ENCODE measurements at regions not wholly inside any gene's neighbourhood (a gene's known extent, or its start where the extent isn't known, plus 50 kb on each side); places are given as distances from the start of the nearest gene placed in this dataset.
"Not testable (repeated sequence)": the region's sequence is repeated elsewhere in the genome, so short reads cannot be mapped to it uniquely, and the experiment has no call there.

- peak in 1 of 5 donors; percentile 18 for DNase-seq
Measured at GRCh38 chr3:27661797-27662196, 60.3 kb downstream of the EOMES start.

DNA sequence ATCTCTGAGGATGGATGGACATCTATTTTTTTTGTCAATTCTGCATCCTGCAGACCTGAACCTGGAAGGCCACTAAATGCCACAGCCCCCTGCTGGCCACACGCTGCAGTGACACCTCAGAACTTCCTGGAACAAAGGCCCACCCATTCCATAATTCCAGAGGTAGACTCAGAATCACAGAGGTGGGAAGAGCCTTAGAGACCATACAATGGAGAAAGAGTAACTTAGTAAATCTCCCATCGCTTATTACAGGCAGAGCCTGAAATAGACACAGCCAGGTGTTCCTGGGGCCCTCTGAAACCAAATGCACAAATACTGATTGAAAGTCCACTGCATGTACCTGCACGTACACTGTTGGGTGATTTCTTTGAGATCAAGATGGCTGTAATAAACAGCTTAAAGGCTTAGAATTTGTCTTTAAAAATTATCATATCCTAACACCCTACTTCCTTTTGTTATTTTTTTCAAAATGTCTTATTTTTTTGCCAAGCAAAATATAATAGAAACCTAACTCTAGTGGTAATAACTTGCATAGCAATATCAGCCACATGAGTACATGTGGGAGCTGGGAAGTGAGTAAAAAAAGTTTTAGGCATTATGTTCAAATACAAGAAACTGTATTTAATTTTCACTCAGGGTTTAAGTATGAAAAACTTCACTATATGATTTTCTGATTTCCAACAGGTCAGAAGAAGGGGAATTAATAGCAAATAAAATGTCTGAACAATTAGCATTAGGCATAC is 62.7 kb downstream of the EOMES start:
- peak; percentile 11 to 33 (median 22) for DNase-seq

DNA sequence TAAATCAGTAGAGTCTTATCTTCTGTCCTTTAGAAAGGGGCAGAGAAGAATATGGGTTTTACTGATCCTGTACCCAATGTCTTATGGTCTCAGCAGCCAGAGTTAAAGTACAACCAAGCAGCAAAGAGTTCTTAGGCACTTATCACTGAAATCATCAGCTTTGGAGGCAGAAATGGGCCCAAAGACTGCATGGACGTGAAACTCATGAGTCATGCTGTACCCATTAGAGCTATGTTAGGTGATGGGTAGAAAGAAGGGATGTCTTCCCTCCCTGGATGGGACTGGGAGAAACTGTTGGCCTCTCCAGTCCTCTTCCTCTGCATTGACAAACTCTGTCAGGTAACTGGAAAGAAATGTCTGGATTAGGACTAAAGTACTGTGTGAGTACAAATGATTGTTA is 63.4 kb downstream of the EOMES start:
- DNase-seq: no peak

- no peak for DNase-seq
Measured at GRCh38 chr3:27657871-27658270, 64.3 kb downstream of the EOMES start.

DNA sequence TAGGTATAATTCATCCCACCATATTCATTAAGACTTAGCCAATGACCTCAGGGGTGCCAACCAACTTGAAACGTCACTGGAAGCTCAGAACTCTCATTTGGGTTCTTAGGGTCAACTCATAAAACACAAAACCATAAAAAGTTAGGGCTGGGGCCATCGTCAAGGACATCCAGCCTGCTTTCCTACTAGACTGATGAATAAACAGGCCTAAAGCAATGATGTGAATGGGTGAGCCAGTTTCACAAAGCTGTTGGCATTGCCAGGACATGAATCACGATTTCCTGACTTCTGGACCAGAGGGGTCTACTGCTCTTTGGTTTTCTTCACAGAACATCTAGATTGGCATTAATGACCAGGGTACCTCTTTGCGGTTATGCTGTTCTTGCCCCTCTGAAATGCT is 64.7 kb downstream of the EOMES start:
- DNase-seq: no peak

GRCh38 chr3:27656790-27657189 is 65.3 kb downstream of the EOMES start:
- no peak for DNase-seq

GRCh38 chr3:27655547-27655946 is 66.6 kb downstream of the EOMES start:
- no peak for DNase-seq

DNA sequence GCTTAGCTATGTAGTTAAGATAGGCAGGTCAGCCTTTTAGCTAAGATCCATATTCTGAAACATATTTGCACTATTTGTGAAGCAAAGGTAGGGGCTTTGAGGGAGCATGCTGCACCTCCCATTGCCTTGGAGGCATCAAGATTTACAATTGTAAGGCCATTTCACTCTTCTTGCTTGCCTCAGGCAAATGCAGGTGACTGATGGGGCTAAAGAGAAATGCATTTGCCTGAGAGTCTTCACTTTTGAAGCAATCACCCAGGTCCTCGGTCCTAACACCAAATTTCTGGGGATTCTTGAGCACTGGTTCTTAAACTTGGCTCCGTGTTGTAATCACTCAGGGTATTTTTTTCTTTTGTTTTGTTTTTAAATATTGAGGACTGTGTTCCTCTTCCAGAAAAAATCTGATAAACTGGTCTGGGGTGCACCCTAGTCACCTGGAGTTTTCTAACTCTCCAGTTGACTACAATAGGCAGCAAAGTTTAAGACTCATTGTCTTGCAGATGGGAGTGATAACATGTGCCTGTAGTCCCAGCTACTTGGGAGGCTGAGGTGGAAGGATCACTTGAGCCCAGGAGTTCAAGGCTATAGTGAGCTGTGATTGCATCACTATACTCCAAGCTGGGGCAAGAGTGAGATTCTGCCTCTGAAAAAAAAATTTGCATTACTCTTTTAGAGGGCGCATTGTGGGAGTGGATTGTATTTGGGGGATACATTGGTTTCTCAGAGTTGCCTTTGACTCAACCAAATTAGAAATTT is 68.1 kb downstream of the EOMES start:
- no peak for DNase-seq

DNA sequence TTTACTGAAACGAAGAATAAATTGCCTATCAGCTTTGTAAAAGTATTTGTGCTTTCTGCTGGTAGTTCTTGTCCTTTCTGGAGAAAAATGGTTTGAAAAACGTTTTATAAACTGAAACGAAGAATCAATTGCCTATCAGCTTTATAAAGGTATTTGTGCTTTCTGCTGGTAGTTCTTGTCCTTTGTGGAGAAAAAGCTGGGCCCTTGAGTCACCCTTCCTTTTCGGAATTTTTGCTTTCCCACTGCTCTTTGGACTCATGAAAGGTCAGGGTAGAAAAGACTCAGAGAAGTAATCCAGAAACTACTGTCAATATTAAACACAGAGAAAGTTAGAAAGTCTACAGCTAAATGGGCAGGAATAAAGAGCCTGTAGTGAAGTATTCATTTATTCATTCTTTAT is 72.8 kb downstream of the EOMES start:
- DNase-seq: no peak

GRCh38 chr3:27646896-27647295 is 75.2 kb downstream of the EOMES start:
- no peak for DNase-seq

DNA sequence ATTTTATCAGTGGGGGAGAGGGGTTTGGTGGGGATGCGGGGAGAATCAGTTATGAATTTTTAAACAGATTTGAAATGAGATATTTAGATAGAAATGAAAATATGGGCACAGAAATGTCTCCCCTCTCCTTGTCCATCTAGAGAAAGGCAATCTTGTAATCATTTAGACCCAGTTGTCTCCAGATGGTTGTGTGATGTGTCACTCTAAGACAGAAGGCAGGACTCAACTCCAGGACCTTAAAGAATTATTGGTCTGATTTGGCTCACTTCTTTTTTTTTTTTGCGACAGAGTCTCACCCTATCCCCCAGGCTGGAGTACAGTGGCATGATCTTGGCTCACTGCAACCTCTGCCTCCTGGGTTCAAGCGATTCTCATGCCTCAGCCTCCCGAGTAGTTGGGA is 77.2 kb downstream of the EOMES start:
- no peak for DNase-seq

GRCh38 chr3:27643355-27643754 is 78.8 kb downstream of the EOMES start:
- no peak for DNase-seq

GRCh38 chr3:27642796-27643195 is 79.3 kb downstream of the EOMES start:
- DNase-seq: no peak

DNA sequence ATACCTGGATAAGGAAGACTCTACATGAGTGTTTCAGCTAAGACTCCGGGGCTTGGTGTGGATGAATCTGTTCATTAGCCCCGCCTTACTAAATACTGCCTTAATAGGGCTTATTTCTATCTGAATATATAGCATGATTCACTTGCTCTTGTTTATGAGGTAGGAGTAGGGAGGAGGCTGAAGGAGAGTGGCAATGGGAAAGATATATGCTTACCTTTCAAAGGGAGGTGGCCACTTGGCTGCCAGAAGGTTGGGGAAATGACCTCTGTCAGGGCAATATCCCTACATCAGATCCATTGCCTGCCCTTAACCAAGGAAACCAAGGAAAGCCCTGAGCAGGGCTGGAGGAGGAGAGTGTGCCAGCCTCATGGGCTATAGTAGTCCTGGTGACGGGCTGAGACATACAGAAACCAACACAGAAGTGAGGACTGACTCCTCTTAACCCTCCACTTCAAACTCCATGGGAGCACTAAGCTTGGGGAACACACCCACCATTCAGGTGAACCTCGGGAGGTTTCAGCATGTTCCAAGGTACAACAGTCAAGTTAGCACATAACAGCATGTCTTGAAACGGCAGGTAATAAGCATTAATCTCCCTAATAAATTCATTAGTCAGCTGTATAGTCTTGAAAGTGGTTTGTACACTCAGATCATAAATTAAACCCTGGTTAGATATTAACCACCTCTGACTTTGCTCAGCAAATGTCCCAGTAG is 80.1 kb downstream of the EOMES start:
- DNase-seq: no peak

- no peak for DNase-seq
Measured at GRCh38 chr3:27641271-27641800, 80.8 kb downstream of the EOMES start.

DNA sequence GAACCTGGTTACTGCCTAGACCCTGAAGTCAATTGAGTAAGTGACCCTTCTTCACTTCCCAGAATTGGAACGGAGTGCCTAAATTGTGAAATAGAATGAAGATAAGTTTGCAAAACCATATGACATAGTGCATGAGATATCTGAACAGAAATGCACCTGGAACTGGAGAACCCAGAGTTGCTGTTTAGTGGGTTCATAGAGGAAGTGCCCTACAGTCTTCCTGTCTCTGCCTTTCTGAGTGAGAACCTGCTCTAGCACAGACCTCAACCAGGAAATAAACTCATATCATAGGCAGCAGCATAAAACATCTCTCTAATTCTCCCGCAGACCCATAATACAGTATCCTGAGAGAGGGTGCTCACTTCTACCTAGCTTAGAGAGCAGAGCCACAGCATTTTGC is 82.9 kb downstream of the EOMES start:
- DNase-seq: peak in 1 of 5 donors; percentile 79

DNA sequence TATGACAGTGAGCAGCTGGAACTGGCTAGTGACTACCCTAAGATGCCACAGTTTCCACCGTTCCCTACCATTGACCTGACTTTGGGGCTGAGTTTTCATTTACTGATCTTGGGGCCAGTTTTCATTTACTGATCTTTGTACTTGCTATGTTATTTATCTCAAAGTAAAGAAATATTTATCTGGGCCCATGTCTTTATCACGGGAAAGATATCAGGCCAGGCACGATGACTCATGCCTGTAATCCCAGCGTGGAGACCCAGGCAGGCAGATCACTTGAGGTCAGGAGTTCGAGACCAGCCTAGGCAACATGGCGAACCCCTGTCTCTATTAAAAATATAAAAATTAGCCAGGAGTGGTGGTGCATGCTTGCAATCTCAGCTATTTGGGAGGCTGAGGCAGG is 83.5 kb downstream of the EOMES start:
- DNase-seq: no peak

DNA sequence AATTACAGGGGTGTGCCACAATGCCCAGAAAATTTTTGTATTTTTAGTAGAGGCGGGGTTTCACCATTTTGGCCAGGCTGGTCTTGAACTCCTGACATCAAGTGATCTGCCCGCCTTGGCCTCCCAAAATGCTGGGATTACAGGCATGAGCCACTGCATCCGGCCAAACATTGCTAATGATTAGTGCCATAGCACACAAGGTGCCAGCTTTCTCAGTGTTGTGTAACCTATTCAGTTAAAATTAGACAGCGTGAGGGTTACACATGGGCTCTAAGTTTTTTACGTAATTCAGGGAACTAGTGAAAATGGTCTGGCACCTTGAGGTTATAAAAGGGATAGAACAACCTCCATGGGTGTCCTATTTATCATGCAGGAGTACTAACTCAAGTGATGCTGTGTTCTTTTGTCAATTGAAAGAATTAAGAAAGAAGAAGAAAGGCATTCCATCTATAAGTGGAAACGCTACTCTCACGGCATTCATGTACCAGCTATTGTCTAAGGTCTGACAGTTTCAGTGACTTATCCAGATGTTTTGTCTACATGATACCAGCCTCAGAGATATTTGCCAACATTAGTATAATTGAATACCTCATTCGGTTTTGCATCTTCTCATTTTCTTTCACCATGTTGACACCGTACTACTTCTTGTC is 84.7 kb downstream of the EOMES start:
- no peak for DNase-seq

GRCh38 chr3:27635006-27635405 is 87.1 kb downstream of the EOMES start:
- not testable (repeated sequence) for DNase-seq

DNA sequence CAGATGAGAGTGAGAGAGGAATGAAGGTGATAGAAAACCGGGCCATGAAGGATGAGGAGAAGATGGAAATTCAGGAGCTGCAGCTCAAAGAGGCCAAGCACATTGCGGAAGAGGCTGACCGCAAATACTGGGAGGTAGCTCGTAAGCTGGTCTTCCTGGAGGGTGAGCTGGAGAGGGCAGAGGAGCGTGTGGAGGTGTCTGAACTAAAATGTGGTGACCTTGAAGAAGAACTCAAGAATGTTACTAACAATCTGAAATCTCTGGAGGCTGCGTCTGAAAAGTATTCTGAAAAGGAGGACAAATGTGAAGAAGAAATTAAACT is 88.9 kb downstream of the EOMES start:
- DNase-seq: peak in 3 of 5 donors; percentile 8 to 11 (median 10)

DNA sequence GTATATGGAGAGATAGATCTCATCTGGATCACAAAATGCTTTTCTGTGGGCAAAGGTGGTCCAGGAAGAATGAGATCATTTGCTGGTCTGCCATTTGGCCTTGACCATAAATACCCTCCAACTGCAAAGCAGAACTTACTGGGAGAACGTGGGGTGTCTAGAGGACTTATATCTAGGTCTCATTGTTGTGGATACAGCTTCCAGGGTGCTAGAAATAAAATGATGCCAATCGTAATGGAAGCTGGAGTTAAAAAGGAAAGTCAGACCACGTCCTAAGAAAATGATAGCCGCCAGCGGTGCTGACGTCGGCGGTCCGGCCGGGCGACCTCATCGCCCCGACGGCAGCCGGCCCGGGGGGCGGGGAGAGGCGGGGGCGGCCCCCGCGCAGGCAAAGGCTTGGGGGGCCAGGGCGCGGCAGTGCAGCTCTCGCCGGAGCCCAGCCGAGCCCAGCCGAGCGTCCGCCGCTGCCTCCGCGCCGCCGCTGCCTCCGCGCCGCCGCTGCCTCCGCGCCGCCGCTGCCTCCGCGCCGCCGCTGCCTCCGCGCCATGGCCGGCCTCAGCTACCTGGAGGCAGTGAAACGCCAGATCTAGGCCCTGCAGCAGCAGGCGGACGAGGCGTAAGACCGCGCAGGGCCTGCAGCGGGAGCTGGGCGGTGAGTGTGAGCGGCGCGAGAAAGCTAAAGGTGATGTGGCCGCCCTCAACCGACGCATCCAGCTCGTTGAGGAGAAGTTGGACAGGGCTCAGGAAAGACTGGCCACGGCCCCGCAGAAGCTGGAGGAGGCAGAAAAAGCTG is 89.5 kb downstream of the EOMES start:
- DNase-seq: peak; percentile 15 to 65 (median 30)

DNA sequence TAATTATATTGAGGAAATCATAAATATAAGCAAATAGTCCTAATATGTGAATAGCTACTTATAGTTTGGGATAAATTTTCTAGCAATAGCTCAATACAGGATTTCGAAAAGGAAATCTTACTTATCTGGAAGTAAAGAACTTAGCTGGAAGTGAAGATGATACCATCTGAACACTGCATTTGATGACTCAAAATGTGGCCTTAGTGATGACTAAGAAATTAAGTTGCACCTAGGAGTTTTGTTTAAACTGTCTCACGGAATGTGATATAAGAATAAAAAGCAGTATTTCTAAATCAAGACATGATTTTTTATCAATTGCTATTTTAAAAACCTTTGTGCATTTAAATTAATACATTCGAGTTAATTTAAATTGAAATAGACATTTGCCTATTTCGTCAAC is 91.2 kb downstream of the EOMES start:
- peak in 1 of 5 donors; percentile 72 for DNase-seq

Data from T-helper 1 cell (primary cell).